K562 (cell line): ENCODE measurements at regions not wholly inside any gene's neighbourhood (a gene's known extent, or its start where the extent isn't known, plus 50 kb on each side); places are given as distances from the start of the nearest gene placed in this dataset.

Source experiments
- DPF2 ChIP-seq: fragments of 450-650 bp; IDR thresholded peaks from 2 replicates; pipeline ENCODE4 v1.6.1; 2016
- HDAC2 ChIP-seq: fragments of 450-650 bp; IDR thresholded peaks from 2 replicates; pipeline ENCODE4 v1.6.1; 2016; ENCODE audit warnings: mild to moderate bottlenecking
- POLR2G ChIP-seq: fragments of 200-400 bp; formaldehyde crosslinking; IDR thresholded peaks from 2 replicates; pipeline ENCODE4 v1.6.1; 2017; ENCODE audit warnings: low read depth, mild to moderate bottlenecking, antibody characterized with exemption, low read length, moderate library complexity
- RFX7 ChIP-seq: fragments of 250-450 bp; sonication (Bioruptor Pico); IDR thresholded peaks from 2 replicates; pipeline ENCODE4 v1.5.1; 2021; ENCODE audit warnings: mild to moderate bottlenecking
- RREB1 ChIP-seq: fragments of 250-450 bp; sonication (Bioruptor Pico); IDR thresholded peaks from 2 replicates; pipeline ENCODE4 v1.4.0; 2020
- SIRT6 ChIP-seq: IDR thresholded peaks from one replicate; pipeline ENCODE4 v1.6.1; 2012; ENCODE audit warnings: low read depth, mild to moderate bottlenecking, control low read depth, inconsistent platforms, low read length, moderate library complexity
- TFAP4 ChIP-seq: sonication (generic); formaldehyde crosslinking; IDR thresholded peaks from 2 replicates; pipeline ENCODE4 v1.8.0; 2022; ENCODE audit warnings: missing genetic modification reagents, mild to moderate bottlenecking, moderate library complexity, borderline replicate concordance

- TF ChIP-seq RREB1 (CRISPR knock-in tag) = no peak
- TF ChIP-seq TFAP4 = no peak
- no peak for TF ChIP-seq RFX7
- no peak for TF ChIP-seq DPF2
- TF ChIP-seq SIRT6 = no peak
- TF ChIP-seq HDAC2 = no peak
- TF ChIP-seq POLR2G = no peak
Measured at GRCh38 chr3:106882297-106882696, 494.9 kb upstream of the CCDC54 start (continued).
